ENCODE measurements at regions not wholly inside any gene's neighbourhood (a gene's known extent, or its start where the extent isn't known, plus 50 kb on each side); places are given as distances from the start of the nearest gene placed in this dataset.
"Not testable (repeated sequence)": the region's sequence is repeated elsewhere in the genome, so short reads cannot be mapped to it uniquely, and the experiment has no call there.

DNA sequence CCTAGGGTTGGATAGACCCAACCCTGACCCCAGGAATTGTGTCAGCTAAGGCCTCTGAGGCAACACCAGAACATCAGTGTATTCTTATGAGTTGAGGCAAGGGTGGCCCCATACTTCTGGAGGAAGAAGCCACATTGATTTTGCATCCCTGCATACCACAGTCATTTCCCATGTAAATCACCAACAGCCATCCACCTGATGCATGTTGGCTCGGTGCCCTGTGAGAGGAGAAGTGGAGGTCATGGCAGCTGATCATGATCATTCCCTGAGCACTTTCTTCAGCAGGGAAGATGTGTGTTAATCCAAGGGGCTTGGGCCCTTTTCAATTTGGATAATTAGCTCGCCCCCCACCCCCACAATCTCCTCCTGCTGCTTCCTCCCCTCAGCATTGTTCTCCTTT, 85.1 kb downstream of the ATP6V0E2 start:
- TF ChIP-seq, protein P1, sequence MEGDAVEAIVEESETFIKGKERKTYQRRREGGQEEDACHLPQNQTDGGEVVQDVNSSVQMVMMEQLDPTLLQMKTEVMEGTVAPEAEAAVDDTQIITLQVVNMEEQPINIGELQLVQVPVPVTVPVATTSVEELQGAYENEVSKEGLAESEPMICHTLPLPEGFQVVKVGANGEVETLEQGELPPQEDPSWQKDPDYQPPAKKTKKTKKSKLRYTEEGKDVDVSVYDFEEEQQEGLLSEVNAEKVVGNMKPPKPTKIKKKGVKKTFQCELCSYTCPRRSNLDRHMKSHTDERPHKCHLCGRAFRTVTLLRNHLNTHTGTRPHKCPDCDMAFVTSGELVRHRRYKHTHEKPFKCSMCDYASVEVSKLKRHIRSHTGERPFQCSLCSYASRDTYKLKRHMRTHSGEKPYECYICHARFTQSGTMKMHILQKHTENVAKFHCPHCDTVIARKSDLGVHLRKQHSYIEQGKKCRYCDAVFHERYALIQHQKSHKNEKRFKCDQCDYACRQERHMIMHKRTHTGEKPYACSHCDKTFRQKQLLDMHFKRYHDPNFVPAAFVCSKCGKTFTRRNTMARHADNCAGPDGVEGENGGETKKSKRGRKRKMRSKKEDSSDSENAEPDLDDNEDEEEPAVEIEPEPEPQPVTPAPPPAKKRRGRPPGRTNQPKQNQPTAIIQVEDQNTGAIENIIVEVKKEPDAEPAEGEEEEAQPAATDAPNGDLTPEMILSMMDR (IDR thresholded peaks at IDR 0.05): not testable (repeated sequence)
- not testable (repeated sequence) for TF ChIP-seq POLR2A (IDR thresholded peaks at IDR 0.05)
